ENCODE measurements at regions not wholly inside any gene's neighbourhood (a gene's known extent, or its start where the extent isn't known, plus 50 kb on each side); places are given as distances from the start of the nearest gene placed in this dataset.

DNA sequence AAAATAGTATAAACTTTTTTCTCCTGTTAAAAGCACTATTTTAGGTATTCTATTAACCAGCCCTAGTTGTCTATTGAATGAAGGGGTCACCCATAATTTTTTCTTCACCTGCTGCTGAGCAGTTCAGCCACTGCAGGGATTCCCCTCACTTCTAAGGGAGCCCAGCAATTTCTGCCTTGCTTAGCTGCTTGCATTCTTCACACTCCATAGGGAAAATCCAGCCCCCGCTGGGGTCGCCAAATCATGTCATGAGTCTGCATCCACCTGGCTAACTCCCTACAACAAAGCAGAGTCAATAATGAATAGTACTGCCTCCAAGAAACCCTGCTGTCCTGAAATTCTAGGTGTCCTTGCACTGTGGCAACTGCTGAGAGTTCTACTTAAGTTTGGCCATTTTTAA lies 886.5 kb downstream of the CDY2B start:
- TF ChIP-seq POLR2AphosphoS5 (IDR thresholded peaks at IDR 0.05) (no peak), EP300 (IDR thresholded peaks at IDR 0.05) (no peak), CTCF (IDR thresholded peaks at IDR 0.05) (no peak), POLR2A (IDR thresholded peaks at IDR 0.05) (no peak)
- WGBS, 5 donors = 57 to 60% methylated on average over 2 of the region's 2 CpGs; no CpG with 5 or more reads in 3 of the 5 donors
- H3K36me3 ChIP-seq = no peaks in the 10 kb centered on the region
- H3K4me1 ChIP-seq = no peaks in the 10 kb centered on the region
- DNase-seq = no peak
- H3K27me3 ChIP-seq = no peaks in the 10 kb centered on the region
- no peak overlapping the region for H3K27ac ChIP-seq
- no peak overlapping the region for H3K4me3 ChIP-seq
- intact Hi-C loops (cut with DNase I; ENCODE audit: low total_unique reads) = no loop called here
- H3K9me3 ChIP-seq = no peaks in the 10 kb centered on the region

DNA sequence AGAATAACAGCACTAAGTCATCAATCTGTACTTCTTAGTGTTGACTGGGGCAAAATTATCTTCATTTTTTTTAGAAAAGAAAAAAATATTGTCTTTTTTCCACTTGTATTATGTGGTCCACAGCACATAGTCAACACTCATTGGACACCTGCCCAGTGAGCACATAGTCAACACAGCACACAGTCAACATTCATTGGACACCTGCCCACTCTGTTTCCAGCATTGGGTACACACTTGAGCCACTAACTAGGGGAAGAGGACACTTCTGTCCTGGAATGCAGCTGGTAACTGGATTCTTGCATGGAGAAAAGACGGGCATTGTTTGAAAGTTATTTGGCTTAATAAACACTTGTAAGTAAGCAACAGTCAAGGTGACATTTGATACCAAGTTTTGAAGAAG lies 898.2 kb downstream of the CDY2B start:
- TF ChIP-seq EP300 (IDR thresholded peaks at IDR 0.05) (no peak), CTCF (IDR thresholded peaks at IDR 0.05) (no peak), POLR2A (IDR thresholded peaks at IDR 0.05) (no peak), POLR2AphosphoS5 (IDR thresholded peaks at IDR 0.05) (no peak)
- H3K4me3 ChIP-seq = no peak overlapping the region
- peaks cover 0 to 6% (median 0%) of the 10 kb centered on the region in 4 donors for H3K9me3 ChIP-seq
- DNase-seq = no peak
- H3K27ac ChIP-seq = no peak overlapping the region
- H3K27me3 ChIP-seq = no peaks in the 10 kb centered on the region
- intact Hi-C loops (cut with DNase I; ENCODE audit: low total_unique reads) = no loop called here
- no peaks in the 10 kb centered on the region for H3K36me3 ChIP-seq
- WGBS, 5 donors = 53 to 74% (median 70%) methylated on average over 1 of the region's 1 CpG; no CpG with 5 or more reads in 2 of the 5 donors
- H3K4me1 ChIP-seq = no peaks in the 10 kb centered on the region

- 93 to 96% (median 95%) methylated on average over 6 of the region's 6 CpGs; no CpG with 5 or more reads in 2 of the 5 donors for WGBS, 5 donors
- TF ChIP-seq POLR2A (IDR thresholded peaks at IDR 0.05) = no peak
- TF ChIP-seq EP300 (IDR thresholded peaks at IDR 0.05) = no peak
- no peak for TF ChIP-seq POLR2AphosphoS5 (IDR thresholded peaks at IDR 0.05)
- no peak for TF ChIP-seq CTCF (IDR thresholded peaks at IDR 0.05)
- Histone ChIP-seq H3K27me3 (no peaks in the 10 kb centered on the region), H3K36me3 (no peaks in the 10 kb centered on the region), H3K9me3 (no peaks in the 10 kb centered on the region), H3K4me3 (no peak overlapping the region), H3K4me1 (no peaks in the 10 kb centered on the region), H3K27ac (no peak overlapping the region)
- DNase-seq = no peak
- intact Hi-C loops (cut with DNase I; ENCODE audit: low total_unique reads) = no loop called here
Measured at GRCh38 chrY:16959071-16959470, 920.9 kb downstream of the CDY2B start.

DNA sequence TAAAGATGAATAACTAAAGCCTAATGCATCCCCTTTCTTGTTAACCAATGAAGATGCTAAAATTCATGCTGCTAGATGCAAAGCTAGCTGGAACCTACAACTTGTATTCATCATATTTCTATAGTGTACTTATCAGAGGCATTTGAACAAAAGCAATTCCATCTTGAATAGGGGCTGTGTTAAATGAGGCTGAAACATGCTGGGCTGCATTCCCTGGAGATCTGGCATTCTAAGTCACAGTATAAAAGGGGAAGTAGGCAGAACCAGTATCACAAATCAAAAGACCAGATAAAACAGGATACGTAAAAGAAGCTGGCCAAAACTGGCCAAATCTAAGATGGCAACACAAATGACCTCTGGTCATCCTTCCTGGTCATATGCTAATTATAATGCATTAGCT lies 932.8 kb downstream of the CDY2B start:
- no peaks in the 10 kb centered on the region for H3K9me3 ChIP-seq
- H3K27ac ChIP-seq = no peak overlapping the region
- DNase-seq = no peak
- no peaks in the 10 kb centered on the region for H3K27me3 ChIP-seq
- H3K4me1 ChIP-seq = no peaks in the 10 kb centered on the region
- H3K36me3 ChIP-seq = no peaks in the 10 kb centered on the region
- no peak overlapping the region for H3K4me3 ChIP-seq
- WGBS, 5 donors = 64 to 76% (median 75%) methylated on average over 1 of the region's 1 CpG; no CpG with 5 or more reads in 2 of the 5 donors
- TF ChIP-seq CTCF (IDR thresholded peaks at IDR 0.05) (no peak), EP300 (IDR thresholded peaks at IDR 0.05) (no peak), POLR2AphosphoS5 (IDR thresholded peaks at IDR 0.05) (no peak), POLR2A (IDR thresholded peaks at IDR 0.05) (no peak)
- intact Hi-C loops (cut with DNase I; ENCODE audit: low total_unique reads) = no loop called here
